HG03175 (cell line): ENCODE measurements at regions not wholly inside any gene's neighbourhood (a gene's known extent, or its start where the extent isn't known, plus 50 kb on each side); places are given as distances from the start of the nearest gene placed in this dataset.
"Not testable (repeated sequence)": the region's sequence is repeated elsewhere in the genome, so short reads cannot be mapped to it uniquely, and the experiment has no call there.

Experiments
- ATAC-seq: cut with Tn5 transposase; IDR thresholded peaks from one replicate; pipeline ENCODE4 v1.9.1; 2021; ENCODE audit warnings: mild to moderate bottlenecking, moderate library complexity; ENCODE audit not compliant: unreplicated experiment

DNA sequence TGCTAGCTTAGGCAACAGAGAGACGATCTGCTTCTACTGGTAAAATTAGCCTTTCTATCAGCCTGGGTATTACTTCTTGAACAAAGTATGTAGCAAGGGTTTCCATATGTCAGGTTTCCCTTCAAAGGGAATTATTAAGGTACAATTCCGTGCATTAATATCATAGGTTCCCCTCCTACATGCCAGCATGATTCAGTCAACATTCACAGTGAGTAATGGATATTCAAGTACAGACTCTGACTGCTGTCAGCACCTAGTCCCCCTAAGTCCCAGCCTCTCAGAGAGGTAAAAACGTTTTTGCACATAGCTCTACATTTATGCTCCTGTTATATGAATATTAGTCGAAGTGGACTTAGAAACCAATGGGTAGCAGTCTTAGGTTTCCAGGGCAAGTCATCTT, 322.4 kb upstream of the CCNG1 start:
- no peak for ATAC-seq

DNA sequence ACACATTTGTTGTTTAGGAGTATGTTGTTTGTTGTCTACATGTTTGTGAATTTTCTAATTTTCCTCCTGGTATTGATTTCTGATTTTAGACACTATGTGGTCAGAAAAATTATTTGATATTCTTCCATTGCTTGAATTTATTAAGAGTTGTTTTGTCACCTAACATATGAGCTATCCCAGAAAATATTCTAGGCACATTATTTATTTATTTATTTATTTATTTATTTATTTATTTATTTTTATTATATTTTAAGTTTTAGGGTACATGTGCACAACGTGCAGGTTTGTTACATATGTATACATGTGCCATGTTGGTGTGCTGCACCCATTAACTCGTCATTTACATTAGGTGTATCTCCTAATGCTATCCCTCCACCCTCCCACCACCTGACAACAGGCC, 320.8 kb upstream of the CCNG1 start:
- not testable (repeated sequence) for ATAC-seq

DNA sequence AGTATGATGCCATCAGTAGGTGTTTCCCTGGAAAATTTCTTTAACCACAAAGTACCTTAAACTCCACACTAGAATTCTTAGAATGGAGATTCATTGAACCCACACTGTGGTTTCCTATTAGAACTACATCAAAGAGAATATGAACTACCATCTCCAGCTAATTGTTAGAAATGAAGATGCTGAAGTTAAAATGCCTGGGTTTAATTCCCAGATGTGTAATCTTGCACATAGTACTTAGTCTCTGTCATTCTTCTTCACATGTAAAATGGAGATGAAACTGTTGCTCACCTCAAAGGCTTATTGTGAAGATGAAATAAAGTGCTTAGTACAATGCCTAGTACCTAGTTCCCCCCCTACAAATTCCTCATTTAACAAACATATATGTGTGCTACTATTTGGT, 303.3 kb upstream of the CCNG1 start:
- no peak for ATAC-seq

DNA sequence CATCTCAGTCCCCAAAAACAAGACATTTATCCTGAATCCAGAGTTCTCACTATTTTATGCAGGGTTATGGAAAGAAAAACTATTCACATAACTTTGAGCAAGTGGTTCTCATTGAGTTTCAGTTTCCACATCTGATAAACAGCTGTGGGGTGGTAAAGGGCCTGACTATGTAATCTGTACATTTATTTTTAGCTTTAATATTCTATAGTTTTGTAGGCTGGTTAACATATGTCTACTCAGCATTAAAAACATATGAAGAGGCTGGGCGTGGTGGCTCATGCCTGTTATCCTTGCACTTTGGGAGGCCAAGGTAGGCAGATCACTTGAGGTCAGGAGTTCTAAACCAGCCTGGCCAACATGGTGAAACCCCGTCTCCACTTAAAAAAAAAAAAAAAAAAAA, 301.5 kb upstream of the CCNG1 start:
- ATAC-seq = no peak

DNA sequence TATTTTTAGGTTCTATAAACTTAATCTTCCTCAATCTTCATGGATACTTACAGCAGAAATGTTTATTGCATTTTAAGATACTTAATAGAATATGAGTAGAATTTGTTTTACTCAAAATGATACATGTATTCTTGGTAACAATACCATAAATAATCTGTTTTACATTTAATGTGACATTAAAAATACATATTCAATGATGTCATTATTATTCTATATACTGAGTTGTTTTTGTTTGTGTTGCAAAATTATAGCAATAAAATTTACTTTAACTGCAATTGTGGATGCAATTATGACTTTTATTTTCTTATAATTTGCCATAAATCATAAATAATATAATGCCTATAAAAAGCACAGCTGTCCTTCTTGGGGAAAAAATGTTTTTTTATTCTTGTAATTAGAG, 275.9 kb upstream of the CCNG1 start:
- no peak for ATAC-seq

DNA sequence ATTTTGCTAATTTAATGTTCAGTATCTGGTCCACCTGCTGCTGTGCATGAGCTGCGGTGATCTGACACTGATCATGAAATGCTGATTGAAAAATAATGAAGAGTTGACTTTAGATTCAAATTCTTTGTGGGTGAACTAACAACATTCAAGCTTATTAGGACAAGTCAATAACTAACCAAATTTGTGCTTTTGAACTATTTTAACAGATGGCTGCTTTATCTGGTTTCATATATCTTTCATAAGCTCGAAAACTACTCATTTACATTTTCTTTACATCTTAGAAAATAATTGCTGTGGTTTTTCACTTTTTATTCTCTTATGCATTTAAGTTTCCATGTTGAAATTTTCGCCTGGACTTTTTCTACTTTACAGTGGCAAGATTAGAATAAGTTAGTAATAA, 274.8 kb upstream of the CCNG1 start:
- no peak for ATAC-seq

DNA sequence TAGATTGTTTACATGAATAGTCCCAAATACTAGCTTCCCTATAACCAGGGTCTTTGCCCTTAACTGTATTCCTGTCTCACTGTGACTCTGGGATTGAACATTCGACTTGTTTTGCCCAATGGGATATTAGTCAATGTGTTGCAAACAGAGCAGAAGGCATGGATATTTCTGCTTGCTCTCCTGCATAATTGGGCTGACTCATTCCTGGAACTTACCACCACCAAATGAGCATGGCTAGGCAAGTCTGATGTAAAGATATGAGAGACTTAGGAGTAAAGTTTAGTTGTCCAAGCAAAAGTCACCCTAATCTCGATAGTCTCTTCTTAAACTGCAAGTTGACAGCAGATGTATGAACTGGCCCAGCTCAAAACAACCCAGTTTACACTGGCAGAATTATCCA, 273.5 kb upstream of the CCNG1 start:
- ATAC-seq = no peak

DNA sequence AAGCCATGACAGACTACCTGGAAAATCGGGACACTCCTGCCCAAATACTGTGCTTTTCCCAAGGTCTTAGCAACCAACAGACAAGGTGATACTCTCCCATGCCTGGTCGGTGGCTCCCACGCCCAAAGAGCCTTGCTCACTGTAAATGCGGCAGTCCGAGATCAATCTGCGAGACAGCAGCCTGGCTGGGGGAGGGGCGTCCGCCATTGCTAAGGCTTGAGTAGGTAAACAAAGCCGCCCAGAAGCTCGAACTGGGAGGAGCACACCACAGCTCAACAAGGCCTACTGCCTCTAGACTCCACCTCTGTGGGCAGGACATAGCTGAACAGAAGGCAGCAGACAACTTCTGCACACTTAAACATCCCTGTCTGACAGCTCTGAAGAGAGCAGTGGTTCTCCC, 272.1 kb upstream of the CCNG1 start:
- no peak for ATAC-seq

DNA sequence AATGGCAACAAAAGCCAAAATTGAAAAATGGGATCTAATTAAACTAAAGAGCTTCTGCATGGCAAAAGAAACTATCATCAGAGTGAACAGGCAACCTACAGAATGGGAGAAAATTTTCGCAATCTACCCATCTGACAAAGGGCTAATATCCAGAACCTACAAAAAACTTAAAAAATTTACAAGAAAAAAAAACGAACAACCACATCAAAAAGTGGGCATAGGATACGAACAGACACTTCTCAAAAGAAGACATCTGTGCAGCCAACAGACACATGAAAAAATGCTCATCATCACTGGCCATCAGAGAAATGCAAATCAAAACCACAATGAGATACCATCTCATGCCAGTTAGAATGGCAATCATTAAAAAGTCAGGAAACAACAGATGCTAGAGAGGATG, 267.2 kb upstream of the CCNG1 start:
- ATAC-seq = not testable (repeated sequence)

DNA sequence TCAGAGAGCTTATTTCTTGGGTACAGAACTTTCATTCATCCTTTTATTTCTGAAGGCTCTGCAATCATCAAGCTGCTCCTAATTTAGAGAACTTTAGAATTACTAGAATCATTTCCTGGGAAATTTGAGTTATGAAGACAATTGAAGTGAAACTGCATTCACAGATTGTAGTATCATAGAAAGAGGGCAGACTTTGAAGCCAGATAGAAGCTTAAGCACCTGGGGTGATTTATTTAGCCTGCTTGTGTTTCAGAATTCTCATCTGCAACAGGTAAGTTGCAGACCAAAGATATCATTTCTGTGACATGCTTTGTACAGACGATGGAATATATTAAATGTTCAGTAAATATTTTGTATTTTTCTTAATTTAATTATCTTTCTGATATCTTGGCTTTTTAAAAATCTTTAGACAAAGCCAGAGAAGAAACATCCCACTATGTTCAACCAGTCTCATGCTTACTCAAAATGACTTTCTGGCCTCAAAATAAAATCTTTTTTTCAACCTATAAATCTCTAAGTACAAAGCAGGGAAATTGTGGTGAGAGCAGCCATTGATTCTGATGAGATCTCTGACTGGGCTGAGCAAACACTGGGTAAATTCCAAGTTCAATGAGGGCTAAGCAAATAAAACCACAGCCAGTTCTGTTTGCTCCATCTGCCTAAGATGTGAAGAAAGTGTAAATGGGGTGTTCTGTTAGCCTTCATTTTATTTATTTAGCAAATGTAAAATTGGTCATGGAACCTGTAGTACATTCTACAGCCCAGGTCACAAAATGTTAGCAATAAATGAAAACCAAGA, 264.7 kb upstream of the CCNG1 start:
- no peak for ATAC-seq

DNA sequence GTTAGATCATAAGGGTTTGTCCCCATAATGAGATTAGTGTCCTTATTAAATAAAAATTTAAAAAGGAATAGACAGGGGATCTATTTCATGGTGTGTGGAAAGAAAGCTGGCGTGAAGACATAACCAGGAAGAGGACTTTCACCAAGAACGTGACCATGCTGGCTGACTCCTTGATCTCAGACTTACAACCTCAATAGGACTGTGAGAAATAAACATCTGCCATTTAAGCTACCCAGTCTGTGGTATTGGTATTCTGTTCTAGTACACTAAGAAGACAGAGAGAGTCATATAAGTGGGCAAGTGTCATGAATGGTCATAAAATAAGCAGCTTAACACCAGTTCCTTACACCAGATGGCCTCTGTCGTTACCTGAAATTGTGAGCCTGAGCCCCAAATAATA, 259.4 kb upstream of the CCNG1 start:
- ATAC-seq = no peak

DNA sequence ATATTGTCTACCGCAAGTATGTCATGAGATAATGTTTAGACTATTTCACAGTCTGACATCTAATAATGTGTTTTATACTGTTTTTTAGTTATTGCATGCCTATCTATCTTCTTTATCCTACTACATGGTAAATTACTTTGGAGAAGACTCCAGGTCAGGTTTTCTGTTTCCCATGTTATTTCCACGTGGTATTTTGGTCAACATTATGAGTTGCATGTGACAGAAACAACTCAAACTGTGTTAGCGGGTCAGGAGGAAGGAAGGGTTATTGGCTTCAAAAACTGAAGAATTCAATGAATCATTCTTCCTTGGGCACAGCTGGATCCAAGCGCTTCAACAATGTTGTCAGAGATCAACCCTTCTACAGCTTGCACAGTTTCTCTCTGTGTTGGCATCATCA, 252.1 kb upstream of the CCNG1 start:
- no peak for ATAC-seq

DNA sequence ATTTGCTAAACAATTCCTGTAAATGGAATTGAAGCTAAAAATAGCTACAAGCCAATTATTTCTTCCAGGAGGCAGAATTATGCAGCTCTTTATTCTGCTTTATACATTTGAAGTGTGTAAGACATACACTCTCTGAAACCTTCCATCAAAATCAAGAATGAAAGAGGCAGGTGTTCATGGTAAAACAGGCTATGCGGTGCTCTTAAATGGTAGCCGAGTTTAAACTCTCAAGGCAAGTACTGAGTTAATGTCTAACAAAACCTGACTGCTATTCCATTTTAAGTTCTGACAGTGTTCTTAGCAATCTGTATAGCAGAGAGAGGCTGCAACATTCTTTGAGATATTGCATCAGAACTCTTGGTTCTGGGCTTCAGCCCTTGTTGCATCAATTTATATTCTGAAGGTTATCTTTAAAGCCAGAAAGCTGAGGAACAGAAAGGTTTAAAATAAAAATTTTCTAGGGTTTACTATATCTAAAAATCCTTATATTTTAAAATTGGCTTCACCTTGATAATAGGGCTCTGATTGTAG, 248.3 kb upstream of the CCNG1 start:
- no peak for ATAC-seq

DNA sequence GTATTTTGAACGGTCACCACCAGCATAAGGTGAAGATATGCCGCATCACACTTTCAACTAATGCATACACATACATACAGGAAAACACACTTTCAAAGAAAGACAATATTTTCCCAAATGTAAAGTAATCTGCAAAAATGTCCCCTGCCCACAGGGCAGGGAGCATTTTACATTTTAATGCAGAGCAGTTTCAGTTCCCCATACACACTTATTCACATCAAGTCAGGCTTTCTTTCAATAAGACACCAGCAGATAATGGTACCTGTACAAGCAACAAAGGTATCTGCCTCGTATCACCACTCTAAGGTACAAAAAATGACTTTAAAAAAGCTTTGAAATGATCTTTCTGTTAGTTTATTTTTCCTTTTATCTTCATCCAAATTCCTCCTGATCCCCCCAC, 247.1 kb upstream of the CCNG1 start:
- ATAC-seq = peak; percentile 64

DNA sequence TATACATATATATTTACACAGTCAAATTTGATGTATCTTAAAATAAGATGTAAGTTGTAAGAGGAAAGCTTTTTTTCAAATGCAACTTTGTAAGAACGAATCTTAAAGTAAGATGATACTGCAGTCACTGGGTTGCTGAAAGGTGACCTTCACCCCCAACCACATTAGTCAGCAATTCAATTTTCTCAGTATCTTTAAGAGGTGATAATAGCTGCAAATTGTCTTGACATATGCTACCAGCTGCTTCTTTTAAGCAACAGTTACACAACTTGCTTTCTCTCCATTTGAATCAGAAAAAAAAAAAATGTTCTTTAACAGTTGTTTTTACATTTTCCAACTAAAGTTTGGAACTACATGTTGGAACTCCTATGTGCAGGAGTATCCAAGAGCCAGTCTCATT, 246.6 kb upstream of the CCNG1 start:
- ATAC-seq = peak; percentile 14

DNA sequence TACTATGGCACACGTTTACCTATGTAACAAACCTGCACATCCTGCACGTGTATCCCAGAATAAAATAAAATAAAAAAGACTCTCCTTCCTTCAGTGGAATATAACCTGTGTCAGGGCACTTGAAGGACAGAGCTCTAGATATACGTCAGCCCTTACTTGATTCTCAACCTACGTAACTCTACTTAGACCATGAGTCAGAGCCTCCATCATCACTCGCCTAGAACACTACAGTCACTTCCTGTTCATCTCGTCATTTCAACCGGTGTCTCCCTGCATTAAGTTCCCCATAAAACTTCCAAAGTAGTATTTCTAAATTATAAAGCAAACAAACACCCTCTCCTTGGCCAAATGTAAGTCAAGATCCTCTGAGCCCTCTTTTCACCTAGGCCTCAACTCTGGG, 243.5 kb upstream of the CCNG1 start:
- no peak for ATAC-seq

DNA sequence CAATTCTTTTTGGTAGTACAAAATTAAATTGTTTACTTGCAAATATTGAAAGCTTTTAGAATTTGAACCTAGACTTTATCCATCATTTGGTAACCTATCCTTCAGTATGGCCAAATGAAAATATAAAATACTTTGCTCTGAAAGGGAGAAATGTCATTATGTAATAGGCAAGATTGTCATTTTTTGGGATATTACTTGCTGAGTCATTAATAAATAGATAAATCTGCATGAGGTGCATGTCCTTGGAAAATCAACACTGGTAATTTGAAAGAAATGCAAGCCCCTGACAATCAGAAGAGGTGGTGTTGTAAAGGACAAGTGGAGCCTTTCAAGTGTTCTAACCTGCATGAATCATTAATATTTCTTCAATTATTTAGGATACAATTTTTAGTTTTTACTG, 231.8 kb upstream of the CCNG1 start:
- no peak for ATAC-seq

DNA sequence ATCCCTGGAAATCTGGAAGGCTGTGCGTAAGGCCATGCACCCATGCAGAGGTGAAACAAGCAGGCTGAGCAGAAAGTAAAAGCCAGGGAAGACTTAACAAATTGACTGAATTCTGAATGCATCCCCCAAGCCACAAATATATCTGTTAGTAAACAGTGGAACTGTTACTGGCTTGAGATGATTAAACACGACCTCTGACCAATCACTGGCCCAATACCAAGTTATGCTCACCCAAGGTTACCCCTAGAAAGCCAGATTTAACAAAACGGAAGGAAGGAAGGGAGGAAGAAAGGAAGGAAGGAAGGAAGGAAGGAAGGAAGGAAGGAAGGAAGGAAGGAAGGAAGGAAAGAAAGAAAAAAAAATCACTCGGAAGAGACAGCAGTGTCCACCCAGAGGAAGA, 215.8 kb upstream of the CCNG1 start:
- ATAC-seq = no peak

DNA sequence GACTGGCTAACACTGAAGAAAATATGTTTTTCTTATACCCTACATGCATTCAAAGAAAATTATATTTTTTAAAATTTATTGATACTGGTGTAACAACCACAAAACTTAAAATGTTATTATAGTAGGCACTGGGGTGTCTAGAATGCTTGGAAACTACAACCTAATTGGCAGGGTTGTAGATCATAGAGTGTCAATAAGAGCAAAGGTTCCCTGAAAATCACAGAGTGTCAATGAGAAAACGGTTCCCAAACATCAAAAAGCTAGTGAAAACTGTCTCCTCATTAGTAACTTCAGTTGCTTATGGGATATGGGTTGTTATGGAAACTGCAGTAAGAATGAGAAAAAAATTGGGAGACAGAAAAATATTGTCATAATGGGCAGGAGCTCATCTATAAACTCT, 214.4 kb upstream of the CCNG1 start:
- no peak for ATAC-seq

DNA sequence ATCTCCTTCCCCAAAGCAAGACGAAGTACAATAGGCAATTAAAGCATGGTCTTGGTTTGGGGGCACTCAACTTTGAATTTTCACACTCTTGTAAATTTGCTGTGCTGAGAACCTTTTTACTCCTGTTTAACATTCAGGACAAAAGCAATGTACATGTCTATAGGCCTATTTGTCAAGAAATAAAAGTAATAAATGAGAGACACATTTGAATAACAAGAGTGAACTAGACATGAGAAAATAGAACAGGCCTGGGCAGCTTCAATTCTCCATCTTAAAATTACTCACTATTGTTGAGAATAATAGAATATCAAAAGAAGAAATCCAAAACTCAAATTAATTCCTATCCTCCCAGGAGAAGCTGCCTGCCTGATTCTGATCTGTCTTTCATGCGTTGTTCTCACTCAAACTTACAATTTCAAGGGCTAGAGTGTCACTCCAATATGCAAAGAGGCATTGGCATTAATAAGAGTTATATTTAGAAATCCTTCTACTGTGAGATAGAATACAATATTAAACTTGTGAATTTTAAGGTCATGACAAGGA, 192.9 kb upstream of the CCNG1 start:
- ATAC-seq = no peak

DNA sequence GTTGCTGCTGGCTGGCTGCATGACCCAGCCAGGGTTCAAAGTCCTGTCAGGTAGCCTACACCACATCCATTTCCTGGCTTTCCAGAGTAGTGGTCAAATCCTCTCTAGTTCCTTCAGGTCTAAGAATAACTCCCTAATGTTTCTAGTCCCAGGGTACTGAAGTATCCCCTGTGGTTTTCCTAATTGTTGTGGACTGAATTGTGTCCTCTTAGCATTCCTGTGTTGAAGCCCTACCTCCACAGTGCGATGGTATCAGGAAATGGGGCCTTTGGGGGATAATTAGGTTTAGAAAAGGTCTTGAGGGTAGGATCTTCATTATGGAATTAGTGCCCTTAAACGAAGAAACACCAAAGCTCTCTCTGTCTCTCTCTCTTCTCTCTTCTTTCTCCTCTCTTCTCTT, 191.8 kb upstream of the CCNG1 start:
- no peak for ATAC-seq

DNA sequence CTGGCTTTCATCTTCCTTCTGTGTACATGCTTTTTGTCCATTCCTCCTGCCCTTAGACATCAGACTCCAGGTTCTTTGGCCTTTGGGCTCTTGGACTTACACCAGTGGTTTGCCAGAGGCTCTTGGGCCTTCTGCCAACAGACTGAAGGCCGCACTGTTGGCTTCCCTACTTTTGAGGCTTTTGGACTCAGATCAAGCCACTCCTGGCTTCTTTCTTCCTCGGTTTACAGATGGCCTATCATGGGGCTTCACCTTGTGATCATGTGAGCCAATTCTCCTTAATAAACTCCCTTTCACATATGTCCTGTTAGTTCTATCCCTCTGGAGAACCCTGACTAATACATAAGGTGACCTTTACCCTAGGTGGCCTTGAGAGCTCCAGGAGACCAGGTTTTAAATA, 189.1 kb upstream of the CCNG1 start:
- no peak for ATAC-seq

DNA sequence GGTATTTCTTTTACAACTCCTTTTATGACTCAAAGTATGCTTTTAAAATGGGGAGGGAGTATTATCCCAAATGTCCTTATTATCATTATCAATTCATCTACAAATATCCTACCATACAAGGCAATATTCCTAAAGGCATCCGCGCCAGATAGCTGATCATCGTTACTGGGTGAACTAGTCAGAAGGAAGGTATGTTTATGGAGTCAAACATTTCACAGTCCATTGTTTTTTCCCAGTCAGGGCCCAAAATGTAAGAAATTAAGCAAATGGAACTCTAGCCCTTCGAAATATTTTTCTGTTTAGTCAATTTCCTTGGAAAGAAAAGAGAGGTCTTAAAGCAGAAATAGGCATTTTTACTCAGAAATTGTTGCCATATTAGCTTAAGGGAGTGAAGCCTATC, 188.5 kb upstream of the CCNG1 start:
- no peak for ATAC-seq
